HG03175 (cell line): ENCODE measurements at regions not wholly inside any gene's neighbourhood (a gene's known extent, or its start where the extent isn't known, plus 50 kb on each side); places are given as distances from the start of the nearest gene placed in this dataset.

Source experiments
- ATAC-seq: cut with Tn5 transposase; IDR thresholded peaks from one replicate; pipeline ENCODE4 v1.9.1; 2021; ENCODE audit warnings: mild to moderate bottlenecking, moderate library complexity; ENCODE audit not compliant: unreplicated experiment

GRCh38 chr4:126265888-126266287 is 951.1 kb downstream of the FAT4 start:
- ATAC-seq: no peak

GRCh38 chr4:126267689-126268088 is 952.9 kb downstream of the FAT4 start:
- no peak for ATAC-seq

GRCh38 chr4:126268106-126268505 is 953.4 kb downstream of the FAT4 start:
- no peak for ATAC-seq

GRCh38 chr4:126269106-126269505 is 954.4 kb downstream of the FAT4 start:
- ATAC-seq: no peak

GRCh38 chr4:126271292-126271691 is 956.5 kb downstream of the FAT4 start:
- no peak for ATAC-seq

- no peak for ATAC-seq
Observed at GRCh38 chr4:126273746-126274145, 959.0 kb downstream of the FAT4 start.

- ATAC-seq: no peak
Observed at GRCh38 chr4:126291886-126292285, 977.1 kb downstream of the FAT4 start.

GRCh38 chr4:126298271-126298670 is 983.5 kb downstream of the FAT4 start:
- ATAC-seq: no peak

- no peak for ATAC-seq
Observed at GRCh38 chr4:126306152-126306869, 991.6 kb downstream of the FAT4 start.

- ATAC-seq: no peak
Observed at GRCh38 chr4:126318376-126318775, 1003.6 kb downstream of the FAT4 start.

GRCh38 chr4:126328914-126329313 is 1014.2 kb downstream of the FAT4 start:
- ATAC-seq: no peak

- no peak for ATAC-seq
Observed at GRCh38 chr4:126338548-126338947, 1023.8 kb downstream of the FAT4 start.

GRCh38 chr4:126341927-126342326 is 1027.2 kb downstream of the FAT4 start:
- ATAC-seq: no peak

GRCh38 chr4:126344472-126344871 is 1029.7 kb downstream of the FAT4 start:
- no peak for ATAC-seq

GRCh38 chr4:126346654-126347053 is 1031.9 kb downstream of the FAT4 start:
- ATAC-seq: no peak

- ATAC-seq: no peak
Observed at GRCh38 chr4:126354784-126355183, 1040.0 kb downstream of the FAT4 start.

GRCh38 chr4:126358041-126358440 is 1043.3 kb downstream of the FAT4 start:
- no peak for ATAC-seq

GRCh38 chr4:126361287-126361686 is 1046.5 kb downstream of the FAT4 start:
- ATAC-seq: no peak

- ATAC-seq: no peak
Observed at GRCh38 chr4:126364311-126364911, 1049.7 kb downstream of the FAT4 start.

GRCh38 chr4:126369076-126369475 is 1054.3 kb downstream of the FAT4 start:
- no peak for ATAC-seq

GRCh38 chr4:126372634-126373033 is 1057.9 kb downstream of the FAT4 start:
- ATAC-seq: no peak

- ATAC-seq: no peak
Observed at GRCh38 chr4:126375462-126376054, 1060.8 kb downstream of the FAT4 start.
